IMR-90 (cell line): ENCODE measurements at regions not wholly inside any gene's neighbourhood (a gene's known extent, or its start where the extent isn't known, plus 50 kb on each side); places are given as distances from the start of the nearest gene placed in this dataset.

Experiments used
- ATAC-seq: fragments of 200-7000 bp; cut with Tn5 transposase; 2 replicates; pipeline ENCODE4 v1.9.1; 2020; ENCODE audit warnings: low read depth, mild to moderate bottlenecking, moderate library complexity
- BruUV-seq: library from RNA; stranded (reverse); fragments of 400-500 nt; replicated peaks from 2 replicates; lab custom pipeline; 2021; lab: Mats Ljungman, UMichigan
- CTCF ChIA-PET: fragments of 300-600 bp; formaldehyde crosslinking; extraction: SDS; loops from one replicate; lab custom pipeline; 2021; ENCODE audit warnings: antibody characterized with exemption; lab: Yijun Ruan, JAX
- POLR2A ChIA-PET: fragments of 300-600 bp; sonication (Branson Sonifier 250); formaldehyde crosslinking; loops from one replicate; lab custom pipeline; 2022; ENCODE audit warnings: antibody characterized with exemption; ENCODE audit not compliant: unreplicated experiment; lab: Charles Lee
- DNase-seq: peaks from one replicate; pipeline ENCODE4 v3.0.0; 2013
- H2AFZ ChIP-seq: replicated peaks from 2 replicates; pipeline ENCODE3; 2013; ENCODE audit warnings: low read length, mild to moderate bottlenecking; ENCODE audit not compliant: poor library complexity
- H2AK5ac ChIP-seq: 2 replicates; pipeline ENCODE4 v1.6.1; 2013; ENCODE audit warnings: low read depth, low read length, inconsistent platforms
- H2AK9ac ChIP-seq: replicated peaks from 2 replicates; pipeline ENCODE3; 2013; ENCODE audit warnings: mild to moderate bottlenecking, low read depth, low read length, moderate library complexity; ENCODE audit not compliant: poor library complexity
- H2BK120ac ChIP-seq: 2 replicates; pipeline ENCODE4 v1.6.1; 2013; ENCODE audit warnings: low read depth, low read length, inconsistent platforms
- H2BK15ac ChIP-seq: 3 replicates; pipeline ENCODE4 v1.6.1; 2013; ENCODE audit warnings: low read depth, low read length, inconsistent platforms
- H2BK20ac ChIP-seq: 2 replicates; pipeline ENCODE4 v1.6.1; 2013; ENCODE audit warnings: low read depth, mild to moderate bottlenecking, inconsistent platforms, low read length, moderate library complexity
- H2BK5ac ChIP-seq: 2 replicates; pipeline ENCODE4 v1.6.1; 2013; ENCODE audit warnings: mild to moderate bottlenecking, low read depth, low read length, inconsistent platforms; ENCODE audit not compliant: poor library complexity, severe bottlenecking
- H3K14ac ChIP-seq: replicated peaks from 2 replicates; pipeline ENCODE4 v1.6.1; 2013; ENCODE audit warnings: low read depth, low read length, inconsistent platforms
- H3K18ac ChIP-seq: 2 replicates; pipeline ENCODE4 v1.6.1; 2013; ENCODE audit warnings: low read depth, low read length, control low read depth
- H3K23ac ChIP-seq: 2 replicates; pipeline ENCODE4 v1.6.1; 2013; ENCODE audit warnings: low read depth, low read length, inconsistent platforms
- H3K27ac ChIP-seq: 2 replicates; pipeline ENCODE4 v1.5.1; 2013; ENCODE audit warnings: mild to moderate bottlenecking, control low read depth, low read length; ENCODE audit not compliant: insufficient read depth
- H3K27me3 ChIP-seq: 2 replicates; pipeline ENCODE4 v1.6.1; 2013; ENCODE audit warnings: low read length; ENCODE audit not compliant: control insufficient read depth, insufficient read depth
- H3K36me3 ChIP-seq: 2 replicates; pipeline ENCODE4 v1.6.1; 2013; ENCODE audit warnings: low read length, mixed read lengths; ENCODE audit not compliant: control insufficient read depth, insufficient read depth
- H3K4ac ChIP-seq: 2 replicates; pipeline ENCODE4 v1.6.1; 2013; ENCODE audit warnings: low read depth, low read length, inconsistent platforms
- H3K4me1 ChIP-seq: 2 replicates; pipeline ENCODE4 v1.6.1; 2013; ENCODE audit warnings: low read length, mixed read lengths; ENCODE audit not compliant: control insufficient read depth, insufficient read depth
- H3K4me2 ChIP-seq: 2 replicates; pipeline ENCODE4 v1.6.1; 2013; ENCODE audit warnings: low read depth, mild to moderate bottlenecking, control low read depth, low read length, moderate library complexity
- H3K4me3 ChIP-seq: 2 replicates; pipeline ENCODE4 v1.5.1; 2013; ENCODE audit warnings: low read depth, mild to moderate bottlenecking, control low read depth, low read length, moderate library complexity; ENCODE audit not compliant: insufficient read depth
- H3K56ac ChIP-seq: 2 replicates; pipeline ENCODE4 v1.6.1; 2013; ENCODE audit warnings: low read length, inconsistent platforms; ENCODE audit not compliant: insufficient read depth; ENCODE audit errors: extremely low read depth
- H3K79me1 ChIP-seq, 2 experiments: 2 replicates each; pipeline ENCODE4 v1.6.1; 2013; ENCODE audit warnings: low read length in 2 of 2, inconsistent platforms in 1 of 2, low read depth in 1 of 2
- H3K9ac ChIP-seq: 2 replicates; pipeline ENCODE4 v1.6.1; 2013; ENCODE audit warnings: low read depth, low read length, control low read depth
- H3K9me1 ChIP-seq: 2 replicates; pipeline ENCODE4 v1.6.1; 2013; ENCODE audit warnings: low read length, inconsistent platforms; ENCODE audit not compliant: insufficient read depth
- H3K9me3 ChIP-seq: 2 replicates; pipeline ENCODE4 v1.6.1; 2013; ENCODE audit warnings: low read length; ENCODE audit not compliant: control insufficient read depth, insufficient read depth
- H4K20me1 ChIP-seq: 2 replicates; pipeline ENCODE4 v1.6.1; 2013; ENCODE audit warnings: low read length, inconsistent platforms; ENCODE audit not compliant: insufficient read depth
- H4K5ac ChIP-seq: 2 replicates; pipeline ENCODE4 v1.6.1; 2013; ENCODE audit warnings: mild to moderate bottlenecking, low read depth, low read length, control low read depth
- H4K8ac ChIP-seq, 2 experiments: 2 replicates each; pipeline ENCODE4 v1.6.1; 2013; ENCODE audit warnings: low read depth in 2 of 2, low read length in 2 of 2, control low read depth in 1 of 2, inconsistent platforms in 1 of 2
- H4K91ac ChIP-seq: 2 replicates; pipeline ENCODE4 v1.6.1; 2013; ENCODE audit warnings: low read depth, low read length, inconsistent platforms; ENCODE audit not compliant: insufficient read depth
- BHLHE40 ChIP-seq: fragments of 150-350 bp; IDR thresholded peaks from 2 replicates; pipeline ENCODE4 v1.6.1; 2016; ENCODE audit warnings: mild to moderate bottlenecking, low read depth, low read length
- CEBPB ChIP-seq: IDR thresholded peaks from 2 replicates; pipeline ENCODE4 v1.6.1; 2012; ENCODE audit warnings: low read depth, low read length, improper control_type of control experiment
- CHD1 ChIP-seq: IDR thresholded peaks from 2 replicates; pipeline ENCODE4 v1.6.1; 2012; ENCODE audit warnings: low read depth, low read length, improper control_type of control experiment
- CTCF ChIP-seq: conservative IDR thresholded peaks from 2 replicates; pipeline ENCODE4 v1.5.1; 2012; ENCODE audit warnings: mild to moderate bottlenecking, low read depth, low read length, improper control_type of control experiment
- FOS ChIP-seq: fragments of 150-350 bp; IDR thresholded peaks from 2 replicates; pipeline ENCODE4 v1.6.1; 2016; ENCODE audit warnings: low read depth, low read length
- MAZ ChIP-seq: IDR thresholded peaks from 2 replicates; pipeline ENCODE4 v1.6.1; 2012; ENCODE audit warnings: low read depth, mild to moderate bottlenecking, low read length, improper control_type of control experiment, moderate library complexity, borderline replicate concordance
- MXI1 ChIP-seq: IDR thresholded peaks from 2 replicates; pipeline ENCODE4 v1.6.1; 2012; ENCODE audit warnings: low read depth, mild to moderate bottlenecking, low read length, moderate library complexity, borderline replicate concordance
- NFE2L2 ChIP-seq: fragments of 150-350 bp; IDR thresholded peaks from 2 replicates; pipeline ENCODE4 v1.6.1; 2016; ENCODE audit warnings: low read depth, mild to moderate bottlenecking, low read length
- RCOR1 ChIP-seq: IDR thresholded peaks from 2 replicates; pipeline ENCODE4 v1.6.1; 2012; ENCODE audit warnings: mild to moderate bottlenecking, low read length, improper control_type of control experiment; ENCODE audit not compliant: insufficient replicate concordance
- SMC3 ChIP-seq: fragments of 150-350 bp; IDR thresholded peaks from 2 replicates; pipeline ENCODE4 v1.6.1; 2016; ENCODE audit warnings: low read depth, mild to moderate bottlenecking, antibody characterized with exemption, low read length, moderate library complexity
- WGBS, 2 experiments: methylation state at CpG; one replicate each; pipeline versions ENCODE4 v1.1.5 to v1.1.7; 2013; ENCODE audit warnings: missing lambda C conversion rate in 2 of 2; ENCODE audit not compliant: insufficient read length in 1 of 2; ENCODE audit errors: extremely low coverage in 2 of 2; 5-methylcytosine and 5-hydroxymethylcytosine counted together
- dilution Hi-C: fragments of 300-500 bp; cut with HindIII; formaldehyde crosslinking; loops from one replicate; pipeline ENCODE4 v1.14.3; 2018; ENCODE audit warnings: low sequenced_read_pairs; ENCODE audit not compliant: unreplicated experiment
- in situ Hi-C: fragments of 300-500 bp; cut with MboI; formaldehyde crosslinking; loops from 3 replicates; pipeline ENCODE4 v1.14.3; 2019; ENCODE audit warnings: low sequenced_read_pairs, inconsistent platforms, mixed read lengths
- intact Hi-C: fragments of 100-400 bp; cut with micrococcal nuclease; formaldehyde crosslinking; loops from 2 replicates; pipeline ENCODE4 v1.10.0; 2022
- TF ChIP-seq, protein P1 (sequence below): fragments of 150-350 bp; IDR thresholded peaks from 2 replicates; pipeline ENCODE4 v1.6.1; 2017; ENCODE audit warnings: mild to moderate bottlenecking, antibody characterized with exemption, low read length, low read depth

GRCh38 chr1:222019029-222019428, 277.1 kb upstream of the DUSP10 start:
- no peak for TF ChIP-seq CEBPB
- TF ChIP-seq BHLHE40 = no peak
- no peak for TF ChIP-seq SMC3
- no peak for TF ChIP-seq FOS
- no peak for TF ChIP-seq CTCF
- TF ChIP-seq RCOR1 = no peak
- TF ChIP-seq, protein P1, sequence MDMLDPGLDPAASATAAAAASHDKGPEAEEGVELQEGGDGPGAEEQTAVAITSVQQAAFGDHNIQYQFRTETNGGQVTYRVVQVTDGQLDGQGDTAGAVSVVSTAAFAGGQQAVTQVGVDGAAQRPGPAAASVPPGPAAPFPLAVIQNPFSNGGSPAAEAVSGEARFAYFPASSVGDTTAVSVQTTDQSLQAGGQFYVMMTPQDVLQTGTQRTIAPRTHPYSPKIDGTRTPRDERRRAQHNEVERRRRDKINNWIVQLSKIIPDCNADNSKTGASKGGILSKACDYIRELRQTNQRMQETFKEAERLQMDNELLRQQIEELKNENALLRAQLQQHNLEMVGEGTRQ = no peak
- TF ChIP-seq MAZ = no peak
- TF ChIP-seq NFE2L2 = no peak
- no peak for TF ChIP-seq CHD1
- no peak for TF ChIP-seq MXI1
- no peak overlapping the region for H3K18ac ChIP-seq
- no peak overlapping the region for H3K9ac ChIP-seq
- H2AK9ac ChIP-seq = no peak overlapping the region
- H3K9me3 ChIP-seq = no peaks in the 10 kb centered on the region
- no CpG with 5 or more reads among the region's 3 CpGs for WGBS, 2 experiments
- DNase-seq (no peak), ATAC-seq (no peak)
- no peak overlapping the region for H2BK20ac ChIP-seq
- no peak overlapping the region for H3K4ac ChIP-seq
- peaks cover 2% of the 10 kb centered on the region; the same call in 1 of the 2 replicates for H3K4me1 ChIP-seq
- intact Hi-C loops = no loop called here
- no peak overlapping the region for H3K23ac ChIP-seq
- H2AFZ ChIP-seq = no peak overlapping the region
- H3K36me3 ChIP-seq = no peaks in the 10 kb centered on the region
- H2AK5ac ChIP-seq = no peak overlapping the region
- H4K8ac ChIP-seq = no peak overlapping the region
- H3K4me3 ChIP-seq = no peak overlapping the region
- dilution Hi-C loops = no loop called here
- H3K14ac ChIP-seq = no peak overlapping the region; the same call in 1 of the 2 replicates
- no peaks in the 10 kb centered on the region for H3K79me1 ChIP-seq
- H2BK5ac ChIP-seq = no peak overlapping the region
- no peak overlapping the region for H3K27ac ChIP-seq
- no peaks in the 10 kb centered on the region for H3K27me3 ChIP-seq
- H3K4me2 ChIP-seq = no peak overlapping the region
- H4K91ac ChIP-seq = no peak overlapping the region
- BruUV-seq = no TSS peak
- H3K56ac ChIP-seq = no peak overlapping the region
- H2BK120ac ChIP-seq = no peak overlapping the region
- ChIA-PET POLR2A (no interaction called here), CTCF (no interaction called here)
- H4K5ac ChIP-seq = no peak overlapping the region
- no peak overlapping the region for H2BK15ac ChIP-seq
- H3K9me1 ChIP-seq = no peaks in the 10 kb centered on the region
- H4K20me1 ChIP-seq = no peaks in the 10 kb centered on the region
- in situ Hi-C loops = no loop called here
